Suprapubic skin (tissue), 4 donors: ENCODE measurements at regions not wholly inside any gene's neighbourhood (a gene's known extent, or its start where the extent isn't known, plus 50 kb on each side); places are given as distances from the start of the nearest gene placed in this dataset.

Experiments used
- CTCF ChIP-seq, 2 donors: fragments of 200-600 bp in 1 of 2; fragments of 450-650 bp in 1 of 2; sonication (generic) in 1 of 2; IDR thresholded peaks; one replicate each; pipeline ENCODE4 v1.5.1; 2016 to 2019; ENCODE audit warnings: antibody characterized with exemption in 2 of 2, mild to moderate bottlenecking in 1 of 2, moderate library complexity in 1 of 2
- EP300 ChIP-seq: sonication (generic); formaldehyde crosslinking; IDR thresholded peaks from one replicate; pipeline ENCODE4 v1.6.1; 2017; ENCODE audit warnings: antibody characterized with exemption
- POLR2A ChIP-seq, 2 donors: fragments of 450-650 bp; IDR thresholded peaks; one replicate each; pipeline ENCODE4 v1.6.1; 2017; ENCODE audit warnings: antibody characterized with exemption in 2 of 2, mild to moderate bottlenecking in 2 of 2, moderate library complexity in 2 of 2
- POLR2AphosphoS5 ChIP-seq, 3 donors: sonication (generic); formaldehyde crosslinking; IDR thresholded peaks; one replicate each; pipeline ENCODE4 v1.6.1; 2017; ENCODE audit warnings: antibody characterized with exemption in 3 of 3

GRCh38 chr1:148373192-148373925 is 109.7 kb downstream of the PPIAL4G start:
- TF ChIP-seq POLR2A (IDR thresholded peaks at IDR 0.05) (no peak), CTCF (IDR thresholded peaks at IDR 0.05) (no peak), POLR2AphosphoS5 (IDR thresholded peaks at IDR 0.05) (no peak), EP300 (no peak)
